HG02571 (cell line): ENCODE measurements at regions not wholly inside any gene's neighbourhood (a gene's known extent, or its start where the extent isn't known, plus 50 kb on each side); places are given as distances from the start of the nearest gene placed in this dataset.
"Not testable (repeated sequence)": the region's sequence is repeated elsewhere in the genome, so short reads cannot be mapped to it uniquely, and the experiment has no call there.

Source experiments
- ATAC-seq: cut with Tn5 transposase; IDR thresholded peaks from one replicate; pipeline ENCODE4 v1.9.1; 2021; ENCODE audit warnings: mild to moderate bottlenecking, moderate library complexity; ENCODE audit not compliant: unreplicated experiment

GRCh38 chr2:138893746-138894145 lies 113.6 kb upstream of the NXPH2 start:
- no peak for ATAC-seq

- ATAC-seq = no peak
Measured at GRCh38 chr2:138881126-138881525, 100.9 kb upstream of the NXPH2 start.

GRCh38 chr2:138879931-138880330 lies 99.7 kb upstream of the NXPH2 start:
- no peak for ATAC-seq

- ATAC-seq = no peak
Measured at GRCh38 chr2:138877421-138877820, 97.2 kb upstream of the NXPH2 start.

GRCh38 chr2:138874251-138874650 lies 94.1 kb upstream of the NXPH2 start:
- no peak for ATAC-seq

- not testable (repeated sequence) for ATAC-seq
Measured at GRCh38 chr2:138872116-138872515, 91.9 kb upstream of the NXPH2 start.

- ATAC-seq = no peak
Measured at GRCh38 chr2:138871312-138871711, 91.1 kb upstream of the NXPH2 start.

- ATAC-seq = no peak
Measured at GRCh38 chr2:138867341-138867740, 87.2 kb upstream of the NXPH2 start.

- ATAC-seq = no peak
Measured at GRCh38 chr2:138866797-138867196, 86.6 kb upstream of the NXPH2 start.

GRCh38 chr2:138853761-138854160 lies 73.6 kb upstream of the NXPH2 start:
- ATAC-seq = no peak

DNA sequence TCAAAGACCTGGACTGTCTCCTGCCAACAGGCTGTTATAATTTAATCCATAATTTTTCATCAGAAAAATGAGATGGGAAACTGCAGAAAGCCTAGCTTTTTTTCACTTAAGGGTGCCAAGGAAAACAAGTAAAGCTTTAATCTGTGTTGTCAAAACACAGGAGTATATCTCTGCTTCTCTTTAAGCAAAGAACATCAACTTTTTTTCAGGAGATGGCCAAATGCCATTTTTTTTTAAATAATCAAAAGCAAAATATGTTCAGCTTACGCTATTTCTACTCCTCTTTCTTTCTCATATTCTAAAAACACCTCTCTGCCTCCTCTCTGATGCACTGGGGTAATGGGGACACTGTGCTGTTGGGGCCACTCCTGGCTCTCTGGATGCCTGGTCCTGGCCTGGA lies 73.1 kb upstream of the NXPH2 start:
- no peak for ATAC-seq

DNA sequence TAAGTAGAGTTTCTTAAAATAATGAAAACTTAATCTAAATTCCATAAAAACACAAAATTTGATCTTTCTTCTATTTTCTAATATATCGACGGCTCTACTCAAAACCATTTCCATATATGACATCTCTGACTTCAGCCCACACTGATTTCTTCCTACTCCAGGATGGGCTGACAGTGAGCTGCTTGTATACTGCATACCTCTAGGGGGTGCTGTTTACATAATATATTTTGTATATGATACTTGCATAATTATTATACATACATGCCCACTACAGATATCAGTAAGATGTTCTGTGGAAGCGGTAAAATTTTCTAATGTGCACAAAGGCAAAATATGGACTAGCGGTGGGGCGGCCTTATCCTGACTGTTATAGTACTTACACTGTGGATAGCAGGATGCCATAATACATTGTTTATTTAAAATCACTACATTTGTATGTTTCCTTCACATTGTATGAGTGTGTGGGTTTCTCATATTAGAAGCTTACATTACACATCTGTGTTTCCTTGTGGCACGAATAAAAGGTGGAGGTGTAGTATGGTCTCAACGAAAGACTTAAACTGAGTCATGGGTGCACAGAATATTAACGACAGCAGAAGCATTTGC lies 66.1 kb upstream of the NXPH2 start:
- peak; percentile 79 for ATAC-seq

GRCh38 chr2:138842341-138842740 lies 62.2 kb upstream of the NXPH2 start:
- ATAC-seq = no peak

GRCh38 chr2:138841459-138841858 lies 61.3 kb upstream of the NXPH2 start:
- ATAC-seq = no peak

GRCh38 chr2:138838851-138839620 lies 58.8 kb upstream of the NXPH2 start:
- ATAC-seq = no peak

DNA sequence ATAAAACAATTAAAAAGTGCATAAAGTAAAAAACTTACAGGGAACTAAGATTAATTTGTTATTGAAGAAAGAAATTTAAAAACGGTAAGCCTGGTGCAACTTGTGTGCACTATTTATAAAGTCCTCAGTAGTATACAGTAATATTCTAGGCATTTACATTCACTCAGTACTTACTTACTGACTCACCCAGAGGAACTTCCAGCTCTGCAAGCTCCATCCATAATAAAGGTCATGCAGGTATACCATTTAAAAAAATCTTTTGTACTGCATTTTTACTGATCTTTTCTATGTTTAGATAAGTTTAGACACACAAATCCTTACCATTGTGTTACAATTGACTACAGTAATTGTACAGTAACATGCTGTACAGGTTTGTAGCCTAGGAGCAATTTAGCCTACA lies 51.5 kb upstream of the NXPH2 start:
- no peak for ATAC-seq

DNA sequence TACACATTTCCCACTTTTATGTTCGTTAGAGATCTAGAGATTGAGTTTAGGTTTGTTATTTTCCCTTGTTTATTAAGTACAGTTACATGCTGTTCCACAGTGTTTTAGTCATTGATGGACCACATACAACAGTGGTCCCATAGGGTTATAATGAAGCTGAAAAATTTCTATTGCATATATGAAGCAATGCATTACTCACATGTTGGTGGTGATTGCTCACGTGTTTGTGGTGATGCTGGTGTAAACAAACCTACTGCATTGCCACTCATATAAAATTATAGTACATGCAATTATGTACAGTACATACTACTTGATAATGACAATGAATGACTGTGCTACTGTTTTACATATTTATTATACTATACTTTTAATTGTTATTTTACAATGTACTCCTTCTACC lies 51.0 kb upstream of the NXPH2 start:
- no peak for ATAC-seq

DNA sequence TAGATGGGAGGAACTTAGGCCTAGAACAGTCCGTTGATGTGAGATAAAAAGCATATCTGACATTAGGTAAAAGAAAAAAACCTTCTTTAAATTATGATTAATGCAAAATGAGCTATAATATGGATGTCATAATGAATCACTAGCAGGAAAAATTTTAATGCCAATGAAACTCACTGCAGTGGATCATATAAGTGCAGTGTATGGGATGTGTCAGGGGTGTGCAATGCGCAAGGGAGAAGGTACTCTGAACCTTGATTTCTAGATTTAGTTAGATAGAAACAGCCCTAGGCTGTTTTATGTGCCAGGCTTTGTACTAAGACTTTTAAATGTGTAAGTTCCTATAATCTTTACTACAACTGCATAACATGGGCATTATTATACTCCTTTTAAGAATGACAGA lies 50.4 kb upstream of the NXPH2 start:
- no peak for ATAC-seq
